ENCODE measurements at regions not wholly inside any gene's neighbourhood (a gene's known extent, or its start where the extent isn't known, plus 50 kb on each side); places are given as distances from the start of the nearest gene placed in this dataset.

DNA sequence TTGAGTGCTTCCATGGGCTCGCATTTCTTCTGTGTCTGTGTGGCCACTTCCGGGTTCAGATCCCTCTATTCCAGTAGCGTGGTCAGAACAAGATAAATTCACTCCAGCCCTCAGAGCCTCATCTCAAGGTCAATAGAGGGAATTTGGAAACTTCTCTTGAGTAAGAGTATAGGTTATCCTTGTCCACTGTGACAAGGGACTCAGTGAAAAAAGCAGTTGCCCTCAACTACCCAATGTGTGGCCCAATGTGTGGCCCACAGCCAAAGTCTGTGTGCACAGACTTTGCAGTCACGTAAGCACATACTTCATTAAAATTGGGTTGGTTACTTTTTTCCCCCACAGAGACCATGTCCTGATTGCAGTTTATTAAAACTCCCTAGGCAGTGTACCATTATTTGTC, 305.6 kb upstream of the SEMA6D start:
- H3K4me1 ChIP-seq (ENCODE audit: low read depth) = peaks cover 48% of the 10 kb centered on the region
- H3K4me3 ChIP-seq = no peak overlapping the region
- DNase-seq (ENCODE audit: low read depth in 1 of 2, low spot score in 1 of 2) = no peak
- TF ChIP-seq, protein P1, sequence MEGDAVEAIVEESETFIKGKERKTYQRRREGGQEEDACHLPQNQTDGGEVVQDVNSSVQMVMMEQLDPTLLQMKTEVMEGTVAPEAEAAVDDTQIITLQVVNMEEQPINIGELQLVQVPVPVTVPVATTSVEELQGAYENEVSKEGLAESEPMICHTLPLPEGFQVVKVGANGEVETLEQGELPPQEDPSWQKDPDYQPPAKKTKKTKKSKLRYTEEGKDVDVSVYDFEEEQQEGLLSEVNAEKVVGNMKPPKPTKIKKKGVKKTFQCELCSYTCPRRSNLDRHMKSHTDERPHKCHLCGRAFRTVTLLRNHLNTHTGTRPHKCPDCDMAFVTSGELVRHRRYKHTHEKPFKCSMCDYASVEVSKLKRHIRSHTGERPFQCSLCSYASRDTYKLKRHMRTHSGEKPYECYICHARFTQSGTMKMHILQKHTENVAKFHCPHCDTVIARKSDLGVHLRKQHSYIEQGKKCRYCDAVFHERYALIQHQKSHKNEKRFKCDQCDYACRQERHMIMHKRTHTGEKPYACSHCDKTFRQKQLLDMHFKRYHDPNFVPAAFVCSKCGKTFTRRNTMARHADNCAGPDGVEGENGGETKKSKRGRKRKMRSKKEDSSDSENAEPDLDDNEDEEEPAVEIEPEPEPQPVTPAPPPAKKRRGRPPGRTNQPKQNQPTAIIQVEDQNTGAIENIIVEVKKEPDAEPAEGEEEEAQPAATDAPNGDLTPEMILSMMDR (IDR thresholded peaks at IDR 0.05; ENCODE audit: low read depth, low read length) = no peak
- H3K9me3 ChIP-seq (ENCODE audit: low read depth) = no peaks in the 10 kb centered on the region
- H3K27me3 ChIP-seq = no peaks in the 10 kb centered on the region
- H3K36me3 ChIP-seq = no peaks in the 10 kb centered on the region
- peak overlapping the region; percentile 75 for H3K27ac ChIP-seq

DNA sequence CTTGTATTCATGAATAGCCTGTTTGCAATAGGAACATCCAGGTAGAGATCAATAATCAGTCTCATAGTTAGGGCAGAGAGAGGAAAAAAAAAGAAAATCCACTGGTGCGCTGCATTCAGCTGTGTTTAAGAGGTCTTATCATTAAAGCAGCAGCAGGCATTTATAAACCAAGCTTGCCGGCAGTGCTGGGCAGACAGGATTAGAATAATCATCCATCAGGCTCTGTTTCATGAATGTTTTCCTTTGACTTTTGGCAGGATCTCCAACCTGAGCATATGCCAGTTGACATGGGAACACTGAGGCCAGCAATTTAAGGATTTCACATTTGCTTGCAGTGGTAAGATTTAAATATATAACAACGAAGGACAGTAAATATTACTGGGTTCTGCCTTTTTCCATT, 305.2 kb upstream of the SEMA6D start:
- peak in 1 of 2 donors; percentile 59 for DNase-seq (ENCODE audit: low read depth in 1 of 2, low spot score in 1 of 2)
- Histone ChIP-seq H3K9me3 (ENCODE audit: low read depth) (no peaks in the 10 kb centered on the region), H3K27ac (peak overlapping the region; percentile 75), H3K4me3 (no peak overlapping the region), H3K27me3 (no peaks in the 10 kb centered on the region), H3K4me1 (ENCODE audit: low read depth) (peaks cover 48% of the 10 kb centered on the region), H3K36me3 (no peaks in the 10 kb centered on the region)
- TF ChIP-seq, protein P1 (IDR thresholded peaks at IDR 0.05; ENCODE audit: low read depth, low read length) = no peak

DNA sequence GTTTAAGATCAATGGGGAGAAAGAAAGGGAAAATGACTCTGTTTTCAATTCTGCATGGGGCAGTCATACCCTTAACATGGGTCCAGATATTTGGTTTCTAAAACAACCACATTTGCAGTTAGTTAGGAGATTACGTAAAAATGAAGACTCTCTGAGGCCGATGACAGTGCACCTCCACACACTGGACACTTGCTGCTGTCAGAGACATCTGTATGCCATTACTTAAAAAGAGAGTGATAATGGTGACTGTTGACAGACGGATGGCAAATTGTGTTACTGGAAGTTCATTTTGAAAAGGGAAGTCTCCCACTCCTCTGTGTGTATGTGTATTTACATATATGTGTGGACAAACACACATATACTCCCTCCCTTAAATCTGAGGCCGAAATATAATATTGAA, 304.5 kb upstream of the SEMA6D start:
- DNase-seq (ENCODE audit: low read depth in 1 of 2, low spot score in 1 of 2) = no peak
- TF ChIP-seq, protein P1 (IDR thresholded peaks at IDR 0.05; ENCODE audit: low read depth, low read length) = no peak
- H3K27ac ChIP-seq = peak overlapping the region; percentile 75

DNA sequence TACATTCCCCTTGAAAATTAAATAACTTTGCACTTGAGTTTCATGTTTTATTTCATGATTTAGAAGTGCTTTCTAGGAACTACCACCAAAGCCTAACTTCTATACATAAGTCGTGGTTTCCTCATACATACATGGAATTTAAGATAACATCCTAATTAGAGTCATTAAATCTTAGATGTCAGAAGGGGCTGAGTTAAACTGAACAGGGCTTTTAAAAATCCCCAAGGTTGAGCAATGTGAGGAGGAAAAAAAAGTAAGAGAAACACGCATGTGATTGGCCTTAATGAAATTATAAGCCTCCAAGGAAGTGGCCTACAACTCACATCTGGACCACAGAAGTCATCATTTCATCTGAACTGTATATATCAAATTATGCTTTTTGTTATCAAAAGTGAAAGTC, 303.1 kb upstream of the SEMA6D start:
- TF ChIP-seq, protein P1 (IDR thresholded peaks at IDR 0.05; ENCODE audit: low read depth, low read length) = no peak
- no peaks in the 10 kb centered on the region for H3K9me3 ChIP-seq (ENCODE audit: low read depth)

More for the DNA sequence above, 304.5 kb upstream of the SEMA6D start:
- H3K27me3 ChIP-seq = no peaks in the 10 kb centered on the region
- H3K36me3 ChIP-seq = no peaks in the 10 kb centered on the region
- no peak overlapping the region for H3K4me3 ChIP-seq
- peaks cover 43% of the 10 kb centered on the region for H3K4me1 ChIP-seq (ENCODE audit: low read depth)
- H3K9me3 ChIP-seq (ENCODE audit: low read depth) = no peaks in the 10 kb centered on the region

DNA sequence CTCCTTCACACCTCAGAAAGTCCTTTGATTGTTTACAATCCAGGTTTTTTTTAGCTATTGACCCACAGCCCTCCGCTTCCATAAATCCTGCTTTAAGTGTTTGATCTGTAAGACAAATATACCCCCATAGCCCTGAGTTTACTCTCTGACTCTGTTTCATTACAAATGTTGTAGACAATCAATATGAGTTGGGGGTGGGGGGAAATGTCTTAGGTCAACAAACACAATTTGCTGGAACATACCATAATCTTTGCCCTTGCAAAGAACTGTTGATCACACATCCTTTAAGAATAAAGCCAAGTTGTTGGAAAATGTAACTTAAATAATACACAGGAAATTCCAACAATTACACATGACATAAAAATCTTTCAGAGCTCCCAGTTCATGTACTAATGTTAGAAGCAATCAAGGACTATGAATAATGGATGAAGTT, 301.8 kb upstream of the SEMA6D start:
- no peak overlapping the region for H3K27ac ChIP-seq
- no peaks in the 10 kb centered on the region for H3K27me3 ChIP-seq
- TF ChIP-seq, protein P1 (IDR thresholded peaks at IDR 0.05; ENCODE audit: low read depth, low read length) = no peak

More for the DNA sequence above, 303.1 kb upstream of the SEMA6D start:
- H3K4me3 ChIP-seq = no peak overlapping the region
- no peak for DNase-seq (ENCODE audit: low read depth in 1 of 2, low spot score in 1 of 2)
- no peaks in the 10 kb centered on the region for H3K27me3 ChIP-seq
- no peak overlapping the region for H3K27ac ChIP-seq
- no peaks in the 10 kb centered on the region for H3K36me3 ChIP-seq
- peaks cover 35% of the 10 kb centered on the region for H3K4me1 ChIP-seq (ENCODE audit: low read depth)

More for the DNA sequence above, 301.8 kb upstream of the SEMA6D start:
- DNase-seq (ENCODE audit: low read depth in 1 of 2, low spot score in 1 of 2) = peak in 1 of 2 donors; percentile 27
- H3K4me1 ChIP-seq (ENCODE audit: low read depth) = peaks cover 44% of the 10 kb centered on the region
- H3K36me3 ChIP-seq = no peaks in the 10 kb centered on the region
- H3K4me3 ChIP-seq = no peak overlapping the region
- H3K9me3 ChIP-seq (ENCODE audit: low read depth) = no peaks in the 10 kb centered on the region
